Activated T-cell treated with anti-CD3 and anti-CD28 coated beads for 1 hour (primary cell): ENCODE measurements at regions not wholly inside any gene's neighbourhood (a gene's known extent, or its start where the extent isn't known, plus 50 kb on each side); places are given as distances from the start of the nearest gene placed in this dataset.

Experiments
- DNase-seq: peaks from one replicate; pipeline ENCODE4 v3.0.0-alpha.2; 2020; ENCODE audit warnings: low read depth

DNA sequence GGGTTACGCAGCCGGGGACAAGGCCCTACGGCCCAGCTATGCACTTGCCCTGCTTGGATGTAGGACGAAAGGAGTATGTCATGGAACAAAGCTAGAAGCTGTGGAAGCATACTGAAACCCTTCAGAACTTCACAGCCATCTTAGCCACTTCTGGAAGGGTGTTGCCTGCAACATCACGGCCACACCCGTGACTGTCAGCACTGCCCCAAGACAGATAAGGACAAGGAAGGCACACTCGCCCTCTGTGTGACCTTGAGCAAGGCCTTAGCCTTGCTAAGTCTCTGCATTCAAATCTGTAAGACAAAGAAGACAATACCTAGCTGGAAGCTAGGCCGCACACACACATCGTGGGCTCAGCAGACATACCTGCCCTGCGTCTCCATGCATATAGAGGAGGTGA, 352.5 kb upstream of the MGMT start:
- no peak for DNase-seq

DNA sequence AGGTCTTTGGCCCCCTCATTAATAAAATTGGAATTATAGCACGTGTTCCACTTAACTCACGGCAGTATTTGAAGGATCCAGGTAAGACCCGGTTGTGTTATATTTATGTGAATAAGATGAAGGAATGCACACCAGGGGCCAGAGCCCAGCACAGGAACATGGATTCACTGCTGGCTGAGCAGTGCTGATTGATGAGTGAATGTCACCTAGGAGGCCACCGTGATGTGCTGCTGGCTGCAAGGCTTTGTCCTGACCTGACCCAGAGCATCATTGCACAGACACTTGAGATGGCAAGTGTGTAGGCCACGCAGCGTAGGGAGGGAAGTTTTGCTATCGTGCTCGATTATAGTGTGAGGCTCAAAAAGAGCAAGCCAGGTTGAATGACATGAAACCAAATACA, 350.7 kb upstream of the MGMT start:
- DNase-seq, result no peak

DNA sequence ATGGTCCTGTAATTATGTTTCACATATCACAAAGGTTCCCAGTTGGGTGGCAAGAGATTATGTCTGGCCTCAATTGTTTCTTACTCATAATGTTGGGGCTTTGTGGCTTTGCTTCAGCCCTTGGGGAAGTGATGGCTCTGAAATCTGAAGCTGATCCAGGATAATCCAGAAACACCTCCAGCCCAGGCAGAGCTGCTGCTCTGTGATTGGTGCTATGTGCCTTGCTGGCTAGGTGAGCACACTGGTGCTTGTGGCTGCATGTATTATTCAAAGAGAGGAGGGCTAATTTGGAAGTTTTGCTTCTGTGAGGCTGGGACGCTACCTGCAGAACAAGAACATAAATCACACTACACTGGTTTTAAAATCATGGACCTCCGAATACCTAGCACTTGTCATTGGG, 346.6 kb upstream of the MGMT start:
- DNase-seq, result no peak

DNA sequence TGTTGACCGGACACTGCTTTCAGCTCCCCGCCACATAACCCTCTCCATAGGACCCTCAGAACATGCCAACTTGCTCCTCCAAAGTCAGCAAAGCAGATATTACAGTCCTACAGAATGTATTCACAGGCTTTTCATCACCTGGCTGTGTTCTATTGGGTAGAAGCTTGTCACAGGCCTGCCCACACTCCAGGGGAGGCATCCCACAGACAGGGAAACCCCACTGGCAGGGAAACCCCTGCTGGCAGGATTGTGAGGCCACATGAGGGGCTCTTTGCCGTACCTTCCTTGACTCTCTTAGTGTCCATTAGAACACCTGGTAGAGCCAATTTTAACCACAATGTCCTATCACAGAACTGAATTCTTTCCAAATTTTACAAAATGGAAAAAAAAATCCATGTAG, 344.2 kb upstream of the MGMT start:
- DNase-seq, result no peak

DNA sequence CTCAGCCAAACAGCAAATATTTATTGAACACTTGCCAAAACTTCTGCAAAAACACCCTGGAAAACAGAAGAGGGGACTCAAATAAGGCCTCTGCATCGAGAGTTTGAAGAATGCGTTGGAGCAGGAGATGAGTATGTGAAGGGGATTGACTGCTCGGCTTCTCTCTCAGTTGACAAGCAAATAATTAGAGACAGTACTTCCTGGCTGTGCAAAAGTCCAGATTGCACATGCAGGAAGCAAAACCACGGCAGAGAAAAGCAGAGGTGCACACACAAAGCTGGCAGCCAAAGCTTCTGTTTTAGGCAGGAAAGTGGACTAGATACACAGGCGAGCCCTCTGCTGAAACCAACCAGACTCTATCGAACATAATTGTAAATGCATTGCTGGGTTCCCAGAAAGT, 343.6 kb upstream of the MGMT start:
- DNase-seq, result no peak

DNA sequence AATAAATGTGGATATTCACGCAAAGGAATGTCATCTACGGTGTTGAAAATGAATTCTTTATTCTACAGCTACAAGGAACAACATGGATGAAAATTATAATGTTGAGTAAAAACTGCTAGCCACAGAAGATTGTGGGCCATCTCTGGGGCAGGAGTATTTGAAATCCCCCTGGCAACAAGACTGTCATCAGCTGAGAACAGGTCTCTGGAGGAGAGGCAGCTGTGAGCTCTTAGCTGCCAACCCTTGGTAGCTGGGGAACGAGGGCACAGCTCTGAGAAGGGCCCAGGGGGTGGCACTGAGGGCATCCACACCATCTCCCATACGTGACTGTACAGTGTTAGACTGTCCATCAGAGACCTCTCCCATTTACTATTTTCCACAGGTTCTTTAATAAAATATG, 340.1 kb upstream of the MGMT start:
- DNase-seq, result no peak

DNA sequence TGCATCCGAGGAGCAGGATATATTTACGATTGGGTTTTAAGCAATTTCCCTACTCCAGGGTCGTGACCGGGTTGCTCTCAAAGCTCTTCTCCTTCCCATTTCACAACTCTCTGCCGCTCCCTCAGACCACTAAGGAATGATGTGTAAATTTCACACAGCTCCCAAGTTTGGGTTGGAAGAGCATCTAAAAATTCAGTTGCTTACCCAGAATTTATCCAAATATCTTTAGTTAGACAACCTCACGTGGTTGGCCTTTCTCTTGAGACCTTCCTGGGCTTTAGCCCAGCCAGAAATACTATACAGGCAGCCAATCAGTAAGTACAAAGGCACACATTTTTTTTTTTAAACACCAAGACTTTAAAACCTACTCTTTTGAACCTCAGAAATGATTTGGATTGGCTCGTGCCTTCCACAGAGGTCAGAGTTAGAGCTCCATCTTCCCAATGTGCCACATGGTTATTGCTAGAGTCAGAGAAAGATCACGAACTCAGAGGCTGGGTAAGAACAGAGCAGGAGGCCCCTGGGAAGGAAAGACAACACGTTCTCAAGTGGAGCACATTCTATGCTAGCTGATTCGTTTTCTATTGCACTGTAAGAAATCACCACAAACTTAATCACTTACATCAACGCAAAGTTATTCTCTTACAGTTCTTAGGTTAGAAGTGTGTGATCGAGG, 335.4 kb upstream of the MGMT start:
- DNase-seq, result no peak

DNA sequence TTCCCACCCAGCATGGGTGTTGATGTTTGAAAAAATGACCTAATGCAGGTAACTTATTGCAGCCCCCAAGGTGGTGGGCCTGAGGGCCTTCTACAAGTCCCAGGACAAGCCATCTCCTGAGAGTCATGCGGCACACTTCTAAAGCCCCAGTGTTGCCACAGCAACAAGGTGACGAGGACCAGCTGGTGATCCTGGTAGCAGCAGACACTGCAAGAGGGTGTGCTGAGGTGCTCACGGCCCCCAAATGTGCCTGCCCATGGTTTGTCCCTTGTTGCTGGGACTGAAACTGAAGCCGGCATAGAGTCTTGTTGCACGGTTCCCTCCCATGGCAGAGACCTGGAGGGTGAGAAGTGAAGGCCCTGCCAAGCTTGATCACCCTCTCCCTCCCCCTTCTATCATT, 333.2 kb upstream of the MGMT start:
- DNase-seq, result no peak

DNA sequence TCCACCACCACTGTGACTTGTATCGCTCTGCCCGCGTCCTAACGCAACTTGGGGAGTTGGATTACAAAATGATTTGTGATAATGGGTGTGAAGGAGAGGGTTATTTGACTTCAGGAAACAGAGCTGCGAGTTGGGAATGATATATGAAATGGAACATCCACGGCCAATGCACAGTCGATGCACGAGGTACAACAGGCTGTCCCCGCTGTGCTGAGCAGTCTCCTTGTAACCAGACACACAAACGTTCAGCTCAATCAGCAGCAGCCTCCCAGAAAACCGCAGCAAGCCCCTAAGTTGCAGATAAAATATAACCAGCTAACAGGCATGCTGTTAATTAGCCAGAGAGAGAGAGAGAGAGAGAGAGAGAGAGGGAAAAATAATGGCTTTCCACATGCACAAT, 332.7 kb upstream of the MGMT start:
- no peak for DNase-seq

DNA sequence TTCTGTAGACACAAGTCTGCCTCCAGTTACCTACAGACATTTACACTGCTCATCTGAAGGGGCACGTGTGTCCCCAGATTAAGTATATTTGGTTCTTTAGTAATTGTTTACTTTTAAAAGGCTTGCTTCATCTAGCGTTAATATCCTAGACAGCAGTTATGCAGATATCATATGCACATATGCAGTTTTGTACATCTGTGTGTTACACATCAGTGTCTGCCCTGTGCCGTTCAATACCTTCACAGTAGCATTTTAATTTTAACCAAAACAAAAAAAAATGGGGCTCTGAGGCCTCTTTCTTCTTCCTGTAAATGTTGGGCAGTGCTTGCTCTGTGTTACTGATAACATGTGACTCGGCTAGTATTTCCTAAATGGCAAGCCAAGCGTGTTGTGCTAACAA, 331.4 kb upstream of the MGMT start:
- no peak for DNase-seq

DNA sequence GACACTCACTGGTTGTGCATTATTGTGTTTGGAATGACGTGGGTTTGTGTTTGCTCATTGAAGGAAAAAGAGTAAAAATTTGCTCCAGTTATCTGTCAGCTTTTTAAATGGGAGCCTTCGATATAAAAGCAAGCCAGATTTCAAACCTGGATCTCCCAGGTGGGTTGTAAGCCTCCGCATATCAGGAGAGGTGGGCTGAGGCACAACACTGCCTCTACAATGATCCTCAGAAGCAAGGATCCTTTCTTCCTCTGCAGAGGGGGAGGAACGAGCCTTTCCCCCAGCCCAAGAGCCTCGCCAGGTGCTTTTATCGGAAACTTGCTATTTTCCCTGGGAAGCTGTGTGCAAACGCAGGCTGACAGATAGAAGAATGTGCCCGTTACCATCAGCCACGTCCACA, 331.0 kb upstream of the MGMT start:
- DNase-seq, result no peak

DNA sequence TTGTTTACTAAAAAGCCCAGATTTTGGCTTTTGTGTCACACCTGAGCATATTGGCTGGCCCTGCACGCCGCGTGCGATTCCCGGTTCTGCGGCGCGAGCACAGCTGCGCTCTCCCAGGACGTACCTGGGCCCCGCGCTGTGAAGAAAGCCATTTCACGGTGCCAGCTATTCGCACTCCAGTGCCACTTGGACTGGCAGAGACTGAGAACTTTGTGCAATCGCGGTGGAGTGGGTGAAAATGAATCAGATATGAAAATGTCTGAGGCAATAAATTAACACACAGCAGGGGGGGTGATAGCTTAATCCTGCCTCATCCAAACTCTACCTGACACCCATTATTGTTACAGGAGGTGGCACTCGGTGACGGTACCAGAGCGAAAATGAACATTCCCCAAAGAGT, 330.1 kb upstream of the MGMT start:
- no peak for DNase-seq

DNA sequence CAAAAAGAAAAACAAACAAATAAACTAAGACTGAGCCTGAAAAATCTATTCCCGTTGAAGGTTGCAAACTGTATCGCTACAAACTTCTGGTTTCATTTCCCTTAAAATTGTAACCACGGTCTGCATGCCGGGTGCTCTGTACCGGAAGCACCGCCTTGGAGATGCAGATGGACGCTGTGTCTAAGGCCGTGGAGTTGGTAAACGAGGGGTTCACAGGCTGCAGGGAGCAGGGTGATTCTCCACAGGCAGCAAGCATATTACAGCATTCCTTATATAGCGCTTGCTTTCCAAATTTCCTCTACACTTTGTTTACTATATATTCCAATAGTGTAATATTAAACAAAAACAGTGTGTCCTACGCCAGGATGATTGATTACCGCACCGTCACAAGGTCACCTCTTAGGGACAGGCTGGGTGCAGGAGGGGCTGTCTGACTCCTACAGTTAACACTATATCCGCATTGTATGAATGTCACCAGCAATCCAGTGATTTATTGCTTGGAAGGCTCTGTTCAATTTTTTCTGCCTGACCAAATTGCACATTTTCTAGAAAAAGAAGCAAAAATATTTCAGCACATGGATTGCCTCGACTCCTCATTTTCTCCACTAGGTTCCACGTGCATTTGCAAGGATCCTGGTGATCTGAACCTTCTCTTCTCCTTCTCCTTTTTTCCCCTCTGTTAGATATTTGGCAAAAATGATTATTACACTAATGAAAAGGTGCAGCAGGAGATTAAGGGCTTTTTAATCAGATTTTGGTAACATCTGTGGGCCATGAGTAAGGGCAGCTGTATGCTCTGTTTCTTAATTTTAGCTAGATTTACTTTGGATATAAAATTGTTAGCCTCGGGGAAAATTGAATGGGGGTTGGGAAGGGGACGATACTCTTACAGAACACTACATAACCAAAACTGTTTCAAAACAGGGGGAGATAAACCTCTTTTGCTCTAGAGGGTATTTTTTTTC, 325.8 kb upstream of the MGMT start:
- DNase-seq, result no peak

DNA sequence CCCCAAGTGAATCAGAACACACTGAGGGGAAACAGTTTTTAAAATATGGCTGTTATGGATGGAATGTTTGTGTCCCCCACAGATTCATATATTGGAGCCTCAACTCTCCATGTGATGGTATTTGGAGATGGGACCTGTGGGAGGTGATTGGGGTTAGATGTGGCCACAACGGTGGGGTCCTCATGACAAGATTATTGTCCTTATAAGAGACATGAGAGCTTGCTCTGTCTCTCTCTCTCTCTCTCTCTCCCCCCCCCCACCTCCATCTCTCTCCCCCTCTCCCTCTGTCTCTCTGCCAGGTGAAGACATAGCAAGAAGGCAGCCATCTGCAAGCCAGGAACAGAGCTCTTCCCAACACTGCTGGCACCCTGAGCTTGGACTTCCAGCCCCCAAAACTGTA, 315.8 kb upstream of the MGMT start:
- no peak for DNase-seq

DNA sequence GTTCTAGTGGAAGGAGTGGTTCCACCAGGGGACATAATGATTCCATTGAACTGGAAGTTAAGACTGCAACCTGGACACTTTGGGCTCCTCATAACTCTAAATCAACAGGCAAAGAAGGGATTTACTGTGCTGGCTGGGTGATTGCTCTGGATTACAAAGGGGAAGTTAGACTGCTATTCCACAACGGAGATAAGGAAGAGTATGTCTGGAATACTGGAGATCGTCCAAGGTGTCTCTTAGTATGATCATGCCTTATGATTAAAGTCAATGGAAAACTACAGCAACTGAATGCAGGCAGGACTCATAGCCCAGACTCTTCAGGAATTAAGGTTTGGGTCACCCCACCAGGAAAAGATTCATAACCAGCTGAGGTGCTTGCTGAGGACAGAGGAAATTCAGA, 310.6 kb upstream of the MGMT start:
- DNase-seq, result no peak

DNA sequence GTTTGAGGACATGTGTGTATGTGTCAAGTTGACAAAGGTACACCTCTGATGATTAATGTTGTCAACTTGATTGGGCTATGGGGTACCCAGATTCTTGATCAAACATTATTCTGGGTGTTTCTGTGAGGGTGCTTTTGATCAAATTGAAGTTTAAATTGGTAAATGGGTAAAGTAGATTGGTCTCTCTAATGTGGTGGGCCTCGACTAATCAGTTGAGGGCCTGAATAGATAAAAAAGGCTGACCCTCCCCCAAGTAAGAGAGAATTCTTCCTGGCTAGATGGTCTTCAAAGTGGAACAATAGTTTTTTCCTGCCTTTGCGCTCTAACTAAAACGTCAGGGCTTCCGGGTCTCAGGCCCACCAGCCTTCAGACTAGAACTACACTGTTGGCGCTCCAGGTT, 309.9 kb upstream of the MGMT start:
- DNase-seq, result no peak

DNA sequence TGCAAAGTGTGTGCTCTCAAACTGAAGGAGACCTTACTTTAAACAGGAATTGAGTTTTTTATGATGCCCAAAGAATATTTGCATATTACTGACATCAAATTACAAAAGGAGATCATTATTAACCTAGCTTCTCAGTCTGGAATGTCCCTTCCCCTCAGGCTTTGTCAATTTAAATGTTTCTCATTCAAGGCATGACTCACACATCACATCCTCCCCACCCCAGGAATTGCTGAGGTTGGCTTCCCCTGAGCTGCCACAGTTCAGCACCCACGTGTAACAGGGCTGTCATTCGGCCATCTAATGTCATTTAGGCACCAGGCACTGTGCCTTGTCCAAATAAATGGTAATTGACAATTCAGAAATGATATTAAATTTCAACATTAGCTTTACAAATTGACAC, 305.9 kb upstream of the MGMT start:
- DNase-seq, result no peak

DNA sequence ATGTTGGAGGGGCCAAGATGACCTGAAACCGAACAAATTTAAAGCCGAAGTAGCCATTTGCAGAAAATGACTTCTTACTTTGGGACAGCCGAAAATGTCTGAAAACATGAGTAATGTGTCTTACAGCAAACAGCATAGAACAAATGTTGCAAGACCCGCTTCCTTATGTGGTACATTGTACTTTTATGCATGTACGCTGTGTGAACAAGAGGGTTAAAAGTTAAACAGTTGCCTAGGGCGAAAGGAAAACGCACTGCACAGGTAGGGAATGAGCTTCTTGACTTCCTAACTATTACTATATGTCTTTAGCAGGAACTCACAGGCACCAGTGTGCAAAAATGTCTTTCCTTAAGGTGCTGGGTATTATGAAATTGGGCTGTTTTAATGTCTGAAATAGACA, 303.5 kb upstream of the MGMT start:
- DNase-seq, result no peak

DNA sequence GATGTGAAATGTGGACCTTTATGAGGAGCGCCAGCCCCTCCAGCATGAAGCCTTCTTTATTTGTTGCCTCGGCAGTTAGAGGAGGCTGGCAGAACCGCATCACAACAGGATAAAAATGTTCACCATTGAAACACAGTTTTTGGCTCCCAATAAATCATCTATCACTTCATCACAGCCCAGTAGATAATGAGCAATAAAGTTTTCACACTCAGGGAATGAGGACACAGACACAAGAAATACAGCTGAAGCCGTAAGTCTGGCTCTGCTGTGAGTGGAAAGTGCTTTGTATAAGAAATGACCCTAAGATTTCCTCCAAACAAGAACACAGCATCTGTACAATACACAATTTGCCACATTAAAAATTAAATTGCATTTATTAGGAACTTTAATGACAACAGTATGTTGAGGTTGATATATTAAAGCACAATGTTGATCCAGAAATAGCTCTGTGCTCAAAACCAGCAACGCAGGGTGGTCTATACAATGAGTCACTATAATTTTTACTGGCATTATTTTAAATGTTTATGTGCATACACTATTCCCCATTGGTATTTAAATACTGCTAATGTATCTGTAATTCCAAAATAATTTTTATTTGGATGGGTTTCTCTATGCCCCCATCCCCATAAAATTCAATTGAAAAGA, 301.8 kb upstream of the MGMT start:
- no peak for DNase-seq

DNA sequence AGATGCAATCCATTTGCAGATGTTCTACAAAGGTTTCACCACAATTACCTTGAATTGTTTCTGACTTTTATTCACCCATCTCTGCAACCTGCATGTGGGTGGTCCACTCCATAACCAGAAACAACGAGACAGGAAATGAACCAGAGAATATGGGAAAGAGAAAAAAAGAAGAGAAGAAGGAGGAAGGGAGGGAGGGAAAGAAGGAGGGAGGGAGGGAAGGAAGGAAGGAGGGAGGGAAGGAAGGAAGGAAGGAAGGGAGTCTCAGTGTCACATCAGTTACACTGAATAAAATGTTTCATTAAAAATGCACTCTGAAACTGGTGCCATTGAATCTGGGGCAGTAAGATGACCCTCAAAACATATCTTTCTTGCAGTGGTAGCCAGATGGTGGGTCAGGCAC, 301.3 kb upstream of the MGMT start:
- no peak for DNase-seq

DNA sequence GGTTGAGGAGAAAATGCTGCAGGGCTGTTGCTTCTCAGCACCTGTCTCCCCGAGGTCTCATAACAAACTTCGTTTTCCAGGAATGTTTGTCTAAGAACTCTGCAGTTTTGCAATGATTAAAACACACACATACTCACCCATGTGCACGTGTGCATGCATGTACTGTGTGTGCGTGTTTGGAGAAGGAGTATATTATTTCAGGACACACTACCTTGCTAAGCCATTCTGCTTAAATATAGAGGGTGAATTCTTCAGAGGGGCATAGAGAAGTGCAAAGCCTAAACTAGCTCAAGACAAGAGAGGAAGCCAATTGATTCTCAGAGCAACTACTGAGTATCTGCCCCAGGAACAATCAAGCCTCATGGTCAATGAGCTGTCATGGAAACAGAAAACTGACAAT, 298.4 kb upstream of the MGMT start:
- DNase-seq, result no peak

DNA sequence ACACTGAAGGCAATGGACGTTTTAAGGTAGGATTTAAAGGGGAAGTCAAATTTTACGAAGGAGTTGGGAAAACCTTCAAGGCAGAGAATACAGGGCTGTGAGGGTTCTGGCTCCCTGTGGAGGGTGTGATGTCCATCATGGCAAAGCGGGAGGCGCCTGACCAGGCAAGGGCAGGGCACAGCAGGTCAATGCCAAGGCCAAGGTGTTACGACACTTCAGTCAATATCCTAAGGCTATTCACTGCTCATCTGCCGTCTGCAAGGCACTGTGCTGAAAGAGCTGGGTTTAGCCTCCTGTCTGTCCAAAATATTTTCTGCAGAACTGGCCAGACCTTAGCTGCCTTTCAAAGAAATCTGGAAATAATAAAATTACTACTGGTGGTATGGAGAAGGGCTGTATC, 297.9 kb upstream of the MGMT start:
- DNase-seq, result no peak

DNA sequence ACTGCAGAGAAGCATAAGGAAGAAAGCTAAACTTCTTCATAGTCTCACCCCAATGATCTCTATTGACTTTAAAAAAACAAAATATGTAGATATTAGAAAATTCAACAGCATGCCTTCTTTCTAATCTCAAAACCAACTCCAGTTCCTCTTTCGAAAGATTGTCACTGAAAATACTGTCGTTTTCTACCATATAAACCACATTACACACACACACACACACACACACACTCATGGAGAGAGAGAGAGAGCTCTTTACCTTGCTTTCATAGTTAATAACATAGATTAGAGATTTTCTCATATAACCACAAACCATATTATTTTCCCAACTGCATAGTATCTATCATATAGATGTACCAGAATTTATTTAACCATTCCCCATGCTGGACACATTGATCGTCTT, 296.2 kb upstream of the MGMT start:
- no peak for DNase-seq
